Breast epithelium (tissue), 4 donors: ENCODE measurements at regions not wholly inside any gene's neighbourhood (a gene's known extent, or its start where the extent isn't known, plus 50 kb on each side); places are given as distances from the start of the nearest gene placed in this dataset.

ENCODE experiments used
- DNase-seq, 2 donors: peaks; one replicate each; pipeline ENCODE4 v3.0.0-alpha.2; 2019; ENCODE audit warnings: low spot score in 2 of 2
- H3K27ac ChIP-seq, 2 donors: fragments of 200-600 bp; sonication (generic) in 1 of 2; one replicate each; pipeline ENCODE4 v1.5.1; 2016 to 2019; ENCODE audit warnings: mild to moderate bottlenecking in 1 of 2
- H3K27me3 ChIP-seq, 2 donors: fragments of 200-600 bp; sonication (generic) in 1 of 2; one replicate each; pipeline versions ENCODE4 v1.5.1 to v1.6.0; 2017 to 2019; ENCODE audit warnings: control low read depth in 1 of 2, mild to moderate bottlenecking in 1 of 2
- H3K36me3 ChIP-seq: fragments of 200-600 bp; one replicate; pipeline ENCODE4 v1.5.1; 2019
- H3K4me1 ChIP-seq, 2 donors: fragments of 200-600 bp; sonication (generic); one replicate each; pipeline ENCODE4 v1.5.1; 2016 to 2019; ENCODE audit warnings: control low read depth in 1 of 2
- H3K4me3 ChIP-seq, 3 donors: fragments of 200-600 bp; sonication (generic); 1 replicate in 2 of 3; 2 replicates in 1 of 3; pipeline ENCODE4 v1.5.1; 2016 to 2019; ENCODE audit warnings: mild to moderate bottlenecking in 3 of 3, moderate library complexity in 2 of 3
- H3K9me3 ChIP-seq, 2 donors: fragments of 200-600 bp; sonication (generic) in 1 of 2; one replicate each; pipeline ENCODE4 v1.5.1; 2016 to 2019; ENCODE audit warnings: control low read depth in 1 of 2
- POLR2A ChIP-seq: fragments of 450-650 bp; IDR thresholded peaks from one replicate; pipeline ENCODE4 v1.6.1; 2016; ENCODE audit warnings: antibody characterized with exemption, mild to moderate bottlenecking, moderate library complexity
- POLR2AphosphoS5 ChIP-seq, 3 donors: sonication (generic); formaldehyde crosslinking; IDR thresholded peaks; one replicate each; pipeline ENCODE4 v1.6.1; 2017; ENCODE audit warnings: antibody characterized with exemption in 3 of 3
- intact Hi-C: fragments of 100-400 bp; cut with DNase I; formaldehyde crosslinking; loops from one replicate; pipeline ENCODE4 v1.15.1; 2023; ENCODE audit warnings: low total_unique reads
- TF ChIP-seq, protein P1 (sequence below), 3 donors: fragments of 450-650 bp; IDR thresholded peaks; one replicate each; pipeline ENCODE4 v1.5.1; 2016 to 2017; ENCODE audit warnings: antibody characterized with exemption in 3 of 3, mild to moderate bottlenecking in 3 of 3, moderate library complexity in 3 of 3

DNA sequence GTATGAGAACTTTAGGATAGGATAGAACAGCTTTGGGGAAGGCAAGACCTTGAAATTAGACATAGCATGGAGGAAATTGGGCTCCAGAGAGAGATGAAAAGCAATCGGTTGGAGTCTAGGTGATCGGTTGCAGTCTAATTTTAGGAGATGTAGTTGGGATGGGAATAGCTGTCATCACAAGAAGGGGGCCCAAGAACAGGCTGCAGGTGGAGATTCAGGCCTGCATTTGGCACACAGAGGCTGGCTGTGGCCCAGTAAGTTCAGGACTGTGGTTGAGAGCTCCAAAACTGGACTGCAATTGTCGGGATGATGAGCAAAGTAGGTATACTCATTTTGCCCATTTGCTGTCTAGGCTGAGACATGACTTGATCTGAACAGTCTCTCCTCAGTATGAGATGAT is 301.3 kb upstream of the B3GALT2 start:
- no peak for DNase-seq
- Histone ChIP-seq H3K27me3 (no peaks in the 10 kb centered on the region), H3K27ac (no peak overlapping the region), H3K9me3 (peaks cover 0 to 6% of the 10 kb centered on the region in 2 donors), H3K36me3 (no peaks in the 10 kb centered on the region), H3K4me3 (no peak overlapping the region), H3K4me1 (no peaks in the 10 kb centered on the region)
- TF ChIP-seq POLR2A: no peak
- TF ChIP-seq POLR2AphosphoS5 (IDR thresholded peaks at IDR 0.05): no peak
- TF ChIP-seq, protein P1, sequence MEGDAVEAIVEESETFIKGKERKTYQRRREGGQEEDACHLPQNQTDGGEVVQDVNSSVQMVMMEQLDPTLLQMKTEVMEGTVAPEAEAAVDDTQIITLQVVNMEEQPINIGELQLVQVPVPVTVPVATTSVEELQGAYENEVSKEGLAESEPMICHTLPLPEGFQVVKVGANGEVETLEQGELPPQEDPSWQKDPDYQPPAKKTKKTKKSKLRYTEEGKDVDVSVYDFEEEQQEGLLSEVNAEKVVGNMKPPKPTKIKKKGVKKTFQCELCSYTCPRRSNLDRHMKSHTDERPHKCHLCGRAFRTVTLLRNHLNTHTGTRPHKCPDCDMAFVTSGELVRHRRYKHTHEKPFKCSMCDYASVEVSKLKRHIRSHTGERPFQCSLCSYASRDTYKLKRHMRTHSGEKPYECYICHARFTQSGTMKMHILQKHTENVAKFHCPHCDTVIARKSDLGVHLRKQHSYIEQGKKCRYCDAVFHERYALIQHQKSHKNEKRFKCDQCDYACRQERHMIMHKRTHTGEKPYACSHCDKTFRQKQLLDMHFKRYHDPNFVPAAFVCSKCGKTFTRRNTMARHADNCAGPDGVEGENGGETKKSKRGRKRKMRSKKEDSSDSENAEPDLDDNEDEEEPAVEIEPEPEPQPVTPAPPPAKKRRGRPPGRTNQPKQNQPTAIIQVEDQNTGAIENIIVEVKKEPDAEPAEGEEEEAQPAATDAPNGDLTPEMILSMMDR (IDR thresholded peaks at IDR 0.05): no peak
- intact Hi-C loops: no loop called here

DNA sequence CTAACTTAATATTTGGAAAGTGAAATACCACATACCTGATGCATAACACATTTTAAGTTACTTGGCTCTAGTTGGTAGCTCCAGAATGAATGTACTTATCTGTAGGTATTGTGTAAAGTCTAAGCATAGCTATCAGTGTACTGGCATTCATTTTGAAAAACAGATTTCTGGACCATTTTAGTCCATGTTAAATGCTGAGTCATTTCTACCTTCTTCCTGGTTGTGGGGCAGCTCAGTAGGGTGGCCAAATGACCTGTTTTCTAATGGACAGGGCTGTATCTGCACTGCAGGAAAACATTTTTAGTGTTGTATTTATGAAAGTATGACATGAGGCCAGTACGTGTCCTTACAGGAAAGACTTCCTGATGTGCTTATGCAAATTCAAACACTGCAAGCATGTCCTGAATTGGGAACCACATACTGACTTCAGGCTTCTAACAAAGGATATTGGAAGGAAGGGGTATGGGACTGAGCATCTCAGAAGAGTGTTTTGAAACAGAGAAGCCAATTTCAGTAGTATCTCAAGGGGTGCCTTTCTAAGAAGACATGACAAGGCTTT is 300.3 kb upstream of the B3GALT2 start:
- no peak for DNase-seq
- H3K4me3 ChIP-seq: no peak overlapping the region
- no peaks in the 10 kb centered on the region for H3K36me3 ChIP-seq
- TF ChIP-seq POLR2A (no peak), POLR2AphosphoS5 (IDR thresholded peaks at IDR 0.05) (no peak)
- TF ChIP-seq, protein P1 (IDR thresholded peaks at IDR 0.05): no peak
- intact Hi-C loops: no loop called here
- no peaks in the 10 kb centered on the region for H3K27me3 ChIP-seq
- no peak overlapping the region for H3K27ac ChIP-seq
- H3K4me1 ChIP-seq: no peaks in the 10 kb centered on the region
- peaks cover 0 to 6% of the 10 kb centered on the region in 2 donors for H3K9me3 ChIP-seq

DNA sequence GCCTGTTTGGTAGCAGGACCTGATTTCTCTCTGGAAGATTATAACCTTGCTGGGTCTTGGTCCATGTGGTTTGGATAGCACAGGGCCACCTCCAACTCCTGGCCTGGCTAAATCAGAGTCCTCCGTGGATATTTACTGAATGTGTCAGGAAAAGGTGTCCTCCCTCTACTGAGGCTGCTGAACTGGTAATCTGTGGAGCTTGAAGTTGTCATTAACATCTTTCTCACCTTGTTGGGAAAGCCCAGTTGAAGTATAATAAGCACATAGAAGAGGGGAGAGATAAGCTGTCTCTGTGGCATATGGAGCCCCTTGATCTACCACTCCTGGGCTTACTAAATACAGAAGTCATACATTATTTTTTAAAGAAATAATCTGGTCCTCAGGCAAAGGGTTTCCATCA is 294.3 kb upstream of the B3GALT2 start:
- DNase-seq: no peak
- H3K4me1 ChIP-seq: no peaks in the 10 kb centered on the region

DNA sequence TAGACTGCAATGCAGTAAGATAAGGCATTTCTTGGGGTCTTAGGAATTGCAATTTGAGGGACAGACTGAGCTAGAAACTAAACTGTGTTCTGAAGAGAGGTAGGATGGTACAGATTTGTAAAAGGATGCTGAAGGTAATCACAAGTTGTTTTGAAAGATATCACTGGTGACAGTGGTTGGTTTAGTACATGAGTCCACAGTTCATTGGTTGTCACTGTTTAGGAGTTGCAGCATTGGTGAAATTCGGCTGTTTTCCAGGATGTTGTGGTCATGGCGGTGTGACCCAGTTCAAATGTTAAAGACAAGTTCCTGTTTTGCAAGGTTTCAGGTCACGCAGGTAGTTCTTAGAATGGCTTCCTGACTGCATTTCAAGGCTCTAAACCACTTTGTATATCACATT is 292.8 kb upstream of the B3GALT2 start:
- DNase-seq: peak in 1 of 2 donors; percentile 21
- Histone ChIP-seq H3K4me3 (no peak overlapping the region), H3K9me3 (no peaks in the 10 kb centered on the region), H3K4me1 (no peaks in the 10 kb centered on the region), H3K36me3 (no peaks in the 10 kb centered on the region), H3K27me3 (no peaks in the 10 kb centered on the region), H3K27ac (no peak overlapping the region)
- intact Hi-C loops: no loop called here
- TF ChIP-seq, protein P1 (IDR thresholded peaks at IDR 0.05): no peak
- no peak for TF ChIP-seq POLR2A
- no peak for TF ChIP-seq POLR2AphosphoS5 (IDR thresholded peaks at IDR 0.05)

More for the DNA sequence above, 294.3 kb upstream of the B3GALT2 start:
- no peak for TF ChIP-seq POLR2A
- no peak for TF ChIP-seq POLR2AphosphoS5 (IDR thresholded peaks at IDR 0.05)
- TF ChIP-seq, protein P1 (IDR thresholded peaks at IDR 0.05): no peak
- H3K9me3 ChIP-seq: no peaks in the 10 kb centered on the region
- no peak overlapping the region for H3K4me3 ChIP-seq
- H3K27me3 ChIP-seq: no peaks in the 10 kb centered on the region
- H3K27ac ChIP-seq: no peak overlapping the region
- intact Hi-C loops: loop anchor here (5.0 kb wide), 1 partner anchor 608 kb away; no protein-coding TSS in a partner anchor
- H3K36me3 ChIP-seq: no peaks in the 10 kb centered on the region

DNA sequence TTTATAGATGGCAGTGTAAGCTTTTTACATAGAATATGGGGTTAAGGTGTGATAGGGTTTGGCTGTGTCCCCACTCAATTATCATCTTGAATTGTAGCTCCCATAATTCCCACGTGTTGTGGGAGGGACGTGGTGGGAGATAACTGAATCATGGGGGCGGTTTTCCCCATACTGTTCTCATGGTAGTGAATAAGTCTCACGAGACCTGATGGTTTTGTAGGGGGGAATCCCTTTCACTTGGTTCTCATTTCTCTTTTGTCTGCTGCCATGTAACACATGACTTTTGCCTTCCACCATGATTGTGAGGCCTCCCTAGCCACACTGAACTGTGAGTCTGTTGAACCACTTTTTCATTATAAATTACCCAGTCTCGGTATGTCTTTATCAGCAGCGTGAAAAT is 290.3 kb upstream of the B3GALT2 start:
- H3K27me3 ChIP-seq: no peaks in the 10 kb centered on the region
- H3K4me1 ChIP-seq: no peaks in the 10 kb centered on the region
- TF ChIP-seq POLR2AphosphoS5 (IDR thresholded peaks at IDR 0.05): no peak
- TF ChIP-seq POLR2A: no peak
- TF ChIP-seq, protein P1 (IDR thresholded peaks at IDR 0.05): no peak
- H3K36me3 ChIP-seq: no peaks in the 10 kb centered on the region
- no peak overlapping the region for H3K27ac ChIP-seq
- H3K9me3 ChIP-seq: no peaks in the 10 kb centered on the region
- intact Hi-C loops: no loop called here
- H3K4me3 ChIP-seq: no peak overlapping the region
- no peak for DNase-seq
